PFSK-1 (cell line): ENCODE measurements at regions not wholly inside any gene's neighbourhood (a gene's known extent, or its start where the extent isn't known, plus 50 kb on each side); places are given as distances from the start of the nearest gene placed in this dataset.

Experiments
- FOXP2 ChIP-seq: optimal IDR thresholded peaks from 2 replicates; pipeline ENCODE3; 2011; ENCODE audit warnings: borderline replicate concordance, control low read depth, inconsistent platforms; ENCODE audit not compliant: insufficient read depth; ENCODE audit errors: extremely low read length, extremely low read depth
- POLR2AphosphoS5 ChIP-seq: IDR thresholded peaks from 2 replicates; pipeline ENCODE4 v1.6.1; 2012; ENCODE audit warnings: low read depth, mild to moderate bottlenecking, control low read depth, low read length, moderate library complexity
- SIN3A ChIP-seq: IDR thresholded peaks from 2 replicates; pipeline ENCODE4 v1.6.1; 2012; ENCODE audit warnings: mild to moderate bottlenecking, low read length, moderate library complexity, borderline replicate concordance; ENCODE audit not compliant: insufficient read depth
- TAF1 ChIP-seq: IDR thresholded peaks from 2 replicates; pipeline ENCODE4 v1.6.1; 2012; ENCODE audit warnings: low read length, control low read depth, borderline replicate concordance; ENCODE audit not compliant: insufficient read depth
- TF ChIP-seq, protein P1 (sequence below), 2 experiments: IDR thresholded peaks; 2 replicates each; pipeline versions ENCODE4 v1.6.1 to v1.8.0; 2011 to 2012; ENCODE audit warnings: low read depth in 2 of 2, low read length in 2 of 2, control low read depth in 1 of 2, inconsistent platforms in 1 of 2, mild to moderate bottlenecking in 1 of 2, moderate library complexity in 1 of 2; ENCODE audit not compliant: insufficient read depth in 1 of 2

- TF ChIP-seq, protein P1, sequence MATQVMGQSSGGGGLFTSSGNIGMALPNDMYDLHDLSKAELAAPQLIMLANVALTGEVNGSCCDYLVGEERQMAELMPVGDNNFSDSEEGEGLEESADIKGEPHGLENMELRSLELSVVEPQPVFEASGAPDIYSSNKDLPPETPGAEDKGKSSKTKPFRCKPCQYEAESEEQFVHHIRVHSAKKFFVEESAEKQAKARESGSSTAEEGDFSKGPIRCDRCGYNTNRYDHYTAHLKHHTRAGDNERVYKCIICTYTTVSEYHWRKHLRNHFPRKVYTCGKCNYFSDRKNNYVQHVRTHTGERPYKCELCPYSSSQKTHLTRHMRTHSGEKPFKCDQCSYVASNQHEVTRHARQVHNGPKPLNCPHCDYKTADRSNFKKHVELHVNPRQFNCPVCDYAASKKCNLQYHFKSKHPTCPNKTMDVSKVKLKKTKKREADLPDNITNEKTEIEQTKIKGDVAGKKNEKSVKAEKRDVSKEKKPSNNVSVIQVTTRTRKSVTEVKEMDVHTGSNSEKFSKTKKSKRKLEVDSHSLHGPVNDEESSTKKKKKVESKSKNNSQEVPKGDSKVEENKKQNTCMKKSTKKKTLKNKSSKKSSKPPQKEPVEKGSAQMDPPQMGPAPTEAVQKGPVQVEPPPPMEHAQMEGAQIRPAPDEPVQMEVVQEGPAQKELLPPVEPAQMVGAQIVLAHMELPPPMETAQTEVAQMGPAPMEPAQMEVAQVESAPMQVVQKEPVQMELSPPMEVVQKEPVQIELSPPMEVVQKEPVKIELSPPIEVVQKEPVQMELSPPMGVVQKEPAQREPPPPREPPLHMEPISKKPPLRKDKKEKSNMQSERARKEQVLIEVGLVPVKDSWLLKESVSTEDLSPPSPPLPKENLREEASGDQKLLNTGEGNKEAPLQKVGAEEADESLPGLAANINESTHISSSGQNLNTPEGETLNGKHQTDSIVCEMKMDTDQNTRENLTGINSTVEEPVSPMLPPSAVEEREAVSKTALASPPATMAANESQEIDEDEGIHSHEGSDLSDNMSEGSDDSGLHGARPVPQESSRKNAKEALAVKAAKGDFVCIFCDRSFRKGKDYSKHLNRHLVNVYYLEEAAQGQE (IDR thresholded peaks at IDR 0.05; ENCODE audit: insufficient read depth in 1 of 2, low read depth in 2 of 2, low read length in 2 of 2) = peak; percentile 60 to 86; a peak in 3 of 4 replicates
Observed at GRCh38 chr13:18741696-18742095, 439.9 kb downstream of the TUBA3C start.

GRCh38 chr13:18739310-18739709, 442.3 kb downstream of the TUBA3C start:
- no peak for TF ChIP-seq POLR2AphosphoS5
- TF ChIP-seq FOXP2 = no peak
- TF ChIP-seq, protein P1 (IDR thresholded peaks at IDR 0.05; ENCODE audit: insufficient read depth in 1 of 2, low read depth in 2 of 2, low read length in 2 of 2) = no peak
- no peak for TF ChIP-seq SIN3A
- TF ChIP-seq TAF1 = no peak

DNA sequence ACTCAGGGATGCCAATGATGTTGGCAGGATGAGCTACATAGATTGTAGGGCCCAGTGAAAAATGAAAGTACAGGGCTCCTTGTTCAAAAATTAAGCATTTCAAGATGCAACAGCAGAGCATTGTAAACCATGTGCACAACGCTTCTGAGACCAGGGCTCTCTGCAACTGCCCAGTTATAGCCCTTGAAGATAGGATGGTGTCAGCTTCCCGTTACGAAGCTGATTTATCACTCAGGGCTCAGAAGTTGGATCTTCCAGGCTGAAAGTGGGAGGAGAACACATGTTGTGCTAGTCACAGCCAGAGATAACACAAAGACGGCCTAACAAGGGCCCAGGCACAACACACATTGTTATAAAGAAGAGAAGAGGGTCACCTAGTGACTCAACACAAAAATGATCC, 466.7 kb downstream of the TUBA3C start:
- no peak for TF ChIP-seq TAF1
- TF ChIP-seq, protein P1 (IDR thresholded peaks at IDR 0.05; ENCODE audit: insufficient read depth in 1 of 2, low read depth in 2 of 2, low read length in 2 of 2) = no peak
- TF ChIP-seq FOXP2 = no peak
- TF ChIP-seq POLR2AphosphoS5 = no peak
- TF ChIP-seq SIN3A = no peak

GRCh38 chr13:18628428-18628827, 553.2 kb downstream of the TUBA3C start:
- TF ChIP-seq TAF1 (no peak), FOXP2 (no peak), SIN3A (no peak), POLR2AphosphoS5 (no peak)
- TF ChIP-seq, protein P1 (IDR thresholded peaks at IDR 0.05; ENCODE audit: insufficient read depth in 1 of 2, low read depth in 2 of 2, low read length in 2 of 2) = no peak
